Stimulated activated CD8-positive, alpha-beta memory T cell treated with anti-CD3 and anti-CD28 coated beads, Interleukin-15, amount 100 ng/mL, for 4 hours (primary cell): ENCODE measurements at regions not wholly inside any gene's neighbourhood (a gene's known extent, or its start where the extent isn't known, plus 50 kb on each side); places are given as distances from the start of the nearest gene placed in this dataset.

Source experiments
- DNase-seq, 2 donors: peaks; one replicate each; pipeline ENCODE4 v3.0.0-alpha.2; 2020; ENCODE audit warnings: low read depth in 2 of 2

DNA sequence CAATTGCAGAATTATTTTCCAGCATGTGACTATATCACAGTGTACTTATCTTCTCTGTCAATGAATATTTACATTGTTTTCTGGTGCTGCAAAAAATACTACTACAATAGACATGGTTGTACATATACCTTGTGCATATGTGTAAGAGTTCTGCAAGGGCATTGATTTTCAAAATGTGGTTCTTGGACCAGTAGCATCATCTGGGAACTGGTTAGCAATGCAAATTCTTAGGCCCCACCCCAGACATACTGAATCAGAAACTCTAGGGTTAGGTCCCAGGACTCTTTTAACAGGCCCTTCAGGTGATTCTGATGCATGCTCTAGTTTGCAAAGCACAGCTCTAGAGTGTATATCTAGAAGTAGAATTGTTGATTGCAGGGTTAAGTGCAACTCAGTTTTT lies 292.3 kb downstream of the ZNF621 start:
- no peak for DNase-seq

DNA sequence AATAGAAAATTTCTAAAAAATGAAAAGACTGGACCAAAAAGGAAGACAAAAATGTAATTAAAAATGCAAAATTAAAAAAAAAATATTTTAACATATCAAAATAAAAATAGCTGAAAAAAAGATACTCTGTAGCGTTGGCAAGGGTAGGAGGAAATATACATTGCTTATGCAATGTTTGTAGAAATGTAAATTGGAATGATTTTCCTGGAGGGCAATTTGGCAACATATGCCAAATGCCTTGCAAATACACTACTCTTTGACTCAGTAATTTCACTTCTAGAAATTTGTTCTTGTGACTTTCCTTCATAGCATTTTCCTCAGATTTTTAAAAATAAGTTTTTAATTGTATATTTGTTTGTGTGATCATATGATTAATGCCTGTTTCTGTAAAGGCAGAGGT lies 296.6 kb downstream of the ZNF621 start:
- no peak for DNase-seq

DNA sequence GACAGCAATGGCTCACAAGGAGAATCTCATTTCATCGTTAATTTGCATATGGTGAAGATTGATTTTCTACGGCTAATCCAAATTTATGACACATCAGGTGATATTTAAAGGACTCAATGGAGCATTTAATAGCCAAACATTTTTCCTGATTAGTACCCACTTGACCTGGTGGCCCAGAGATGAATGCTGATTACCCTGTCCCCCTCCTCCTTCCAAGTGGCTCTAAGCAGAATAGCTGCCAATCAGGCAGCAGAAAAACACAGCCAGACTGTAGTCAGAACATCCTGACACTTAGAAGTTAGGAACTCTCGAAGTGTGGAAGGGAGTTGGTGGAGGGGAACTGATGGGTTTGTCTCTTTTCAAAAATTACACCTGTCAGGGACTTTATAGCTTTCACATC lies 302.5 kb downstream of the ZNF621 start:
- DNase-seq = no peak

DNA sequence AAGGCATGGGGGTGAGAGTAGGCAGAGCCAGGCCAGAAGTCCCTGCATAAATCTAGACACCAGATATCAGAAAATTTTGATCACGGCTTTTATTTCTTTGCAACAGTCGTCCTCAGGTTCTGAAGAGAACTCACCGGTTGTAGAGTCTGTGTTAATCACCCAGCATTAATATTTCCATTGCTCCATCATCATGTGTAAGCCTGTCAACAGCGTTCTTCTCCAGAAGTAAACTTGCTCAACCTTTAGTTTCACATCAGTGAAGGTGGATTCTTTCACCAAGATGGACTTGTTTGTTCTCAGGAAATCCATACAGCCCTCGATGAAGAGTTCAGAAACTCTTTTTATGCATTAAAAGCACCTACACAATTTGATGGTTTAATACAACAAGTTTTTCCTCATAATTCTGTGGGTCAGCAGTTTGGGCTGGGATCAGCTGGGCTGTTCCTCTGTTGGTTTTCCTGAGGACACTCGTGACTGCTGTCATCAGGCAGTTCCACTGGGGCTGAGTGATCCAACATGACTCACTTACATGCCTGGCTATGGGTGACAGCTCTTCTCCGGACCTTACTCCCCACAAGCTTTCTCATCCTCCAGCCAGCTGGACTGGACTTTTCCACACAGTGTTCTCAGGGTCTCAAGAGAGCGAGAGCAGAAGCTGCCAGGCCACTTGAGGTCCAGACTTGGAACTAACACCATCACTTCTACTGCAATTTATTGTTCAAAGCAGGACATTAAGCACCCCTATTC lies 303.4 kb downstream of the ZNF621 start:
- DNase-seq = no peak

DNA sequence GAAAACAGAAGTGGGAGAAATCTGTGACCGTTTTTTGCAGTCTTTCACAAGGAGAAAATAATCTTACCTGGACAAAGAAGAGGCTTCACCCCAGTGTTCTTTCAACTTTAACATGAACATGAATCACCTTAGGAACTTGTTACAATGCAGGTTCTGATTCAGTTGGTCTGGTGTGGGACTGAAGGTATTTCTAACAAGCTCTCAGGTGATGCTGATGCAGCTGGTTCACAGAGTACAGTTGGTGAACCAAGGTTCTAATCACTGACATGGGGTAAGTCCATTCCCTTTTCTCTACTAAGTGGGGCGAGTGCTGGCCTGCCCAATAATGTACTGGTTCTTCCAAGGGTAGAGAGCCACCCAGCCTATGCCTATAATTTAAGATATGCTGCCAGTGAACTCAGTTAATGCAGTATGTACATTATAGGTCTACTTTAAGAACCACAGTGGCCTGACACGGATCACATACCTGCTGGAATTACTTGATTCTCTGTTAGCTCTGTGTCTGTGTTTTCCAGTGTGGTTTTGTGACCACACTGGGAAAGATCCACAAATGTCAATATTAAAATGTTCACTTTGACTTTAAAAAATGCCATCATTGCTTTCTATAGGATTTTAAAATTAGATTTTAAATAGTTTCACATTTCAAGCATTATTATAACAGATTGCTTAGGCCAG lies 304.1 kb downstream of the ZNF621 start:
- no peak for DNase-seq

GRCh38 chr3:40829876-40830275 lies 305.1 kb downstream of the ZNF621 start:
- DNase-seq = no peak

GRCh38 chr3:40837300-40837699 lies 312.5 kb downstream of the ZNF621 start:
- DNase-seq = no peak

- no peak for DNase-seq
These were observed 316.4 kb downstream of the ZNF621 start for GRCh38 chr3:40841131-40841530.

GRCh38 chr3:40841570-40842109 lies 316.9 kb downstream of the ZNF621 start:
- no peak for DNase-seq

DNA sequence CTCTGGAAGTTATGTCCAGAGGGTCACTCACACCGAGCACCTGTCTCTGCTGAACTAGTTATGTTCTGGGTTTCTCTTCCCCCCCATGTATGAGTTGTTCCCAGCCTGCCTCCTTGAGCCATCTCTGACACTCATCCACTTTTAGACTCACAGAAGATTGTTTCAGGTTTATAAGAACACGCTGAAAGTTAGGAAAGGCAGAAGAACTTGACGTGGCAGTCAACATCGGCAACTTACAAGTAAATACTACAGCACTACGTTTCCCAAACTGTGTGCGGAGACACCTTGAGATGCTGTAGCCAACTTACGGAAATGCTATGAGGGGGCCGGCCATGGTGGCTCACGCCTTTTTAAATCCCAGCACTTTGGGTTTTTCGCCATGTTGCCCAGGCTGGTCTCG lies 318.0 kb downstream of the ZNF621 start:
- no peak for DNase-seq

DNA sequence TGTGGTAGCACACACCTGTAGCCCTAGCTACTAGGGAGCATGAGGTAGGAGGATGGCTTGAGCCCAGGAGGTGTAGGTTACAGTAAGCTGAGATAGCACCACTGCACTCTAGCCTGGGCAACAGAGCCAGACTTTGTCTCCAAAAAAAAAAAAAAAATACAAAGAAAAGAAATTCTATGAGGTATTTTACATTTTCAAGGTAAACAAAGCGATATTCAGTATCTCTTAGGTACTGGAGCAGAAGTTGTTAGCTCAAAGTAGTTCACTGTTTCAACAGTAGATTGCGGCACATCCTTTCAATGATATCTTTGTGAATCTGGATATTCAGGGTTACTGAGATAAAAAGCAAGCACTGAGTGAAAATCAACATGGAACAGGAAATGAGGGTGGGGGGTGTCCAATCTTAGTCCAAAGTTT lies 318.5 kb downstream of the ZNF621 start:
- DNase-seq = no peak

GRCh38 chr3:40843851-40844548 lies 319.2 kb downstream of the ZNF621 start:
- DNase-seq = no peak

DNA sequence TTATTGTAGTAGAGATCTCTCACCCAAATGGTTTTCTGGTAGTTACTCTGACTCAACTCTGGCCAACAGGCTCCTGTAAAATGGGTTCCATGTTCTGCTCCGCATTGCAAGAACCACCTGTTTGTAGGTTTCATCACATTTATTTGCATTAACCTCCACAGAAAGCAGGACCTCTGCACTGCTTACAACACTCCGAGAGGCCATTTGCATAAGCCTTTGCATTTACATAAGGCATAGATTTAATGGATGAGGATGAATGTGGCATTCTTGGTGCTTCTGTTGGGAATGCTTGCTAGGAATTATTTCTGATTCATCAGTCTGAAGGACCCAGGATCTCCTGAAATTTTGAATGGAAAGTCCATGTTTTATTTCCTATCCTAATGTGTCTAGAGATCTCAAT lies 320.1 kb downstream of the ZNF621 start:
- no peak for DNase-seq

DNA sequence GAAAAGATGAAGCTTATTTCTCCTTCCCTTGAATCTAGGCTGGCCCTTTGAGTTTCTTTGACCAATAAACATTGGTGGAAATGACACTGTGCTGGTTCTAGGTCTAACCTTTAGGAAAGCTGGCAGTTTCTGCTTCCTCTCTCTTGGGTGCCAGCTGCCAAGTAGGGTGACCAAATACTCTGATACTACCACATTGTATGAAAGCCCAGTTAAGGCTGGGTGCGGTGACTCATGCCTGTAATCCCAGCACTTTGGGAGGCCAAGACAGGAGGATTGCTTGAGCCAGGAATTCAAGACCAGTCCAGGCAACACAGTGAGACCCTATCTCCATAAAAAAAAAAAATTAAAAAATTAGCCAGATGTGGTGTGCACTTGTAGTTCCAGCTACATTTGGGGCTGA lies 320.7 kb downstream of the ZNF621 start:
- no peak for DNase-seq

- no peak for DNase-seq
These were observed 321.2 kb downstream of the ZNF621 start for GRCh38 chr3:40845916-40846315.

- DNase-seq = no peak
These were observed 321.7 kb downstream of the ZNF621 start for GRCh38 chr3:40846451-40846850.

DNA sequence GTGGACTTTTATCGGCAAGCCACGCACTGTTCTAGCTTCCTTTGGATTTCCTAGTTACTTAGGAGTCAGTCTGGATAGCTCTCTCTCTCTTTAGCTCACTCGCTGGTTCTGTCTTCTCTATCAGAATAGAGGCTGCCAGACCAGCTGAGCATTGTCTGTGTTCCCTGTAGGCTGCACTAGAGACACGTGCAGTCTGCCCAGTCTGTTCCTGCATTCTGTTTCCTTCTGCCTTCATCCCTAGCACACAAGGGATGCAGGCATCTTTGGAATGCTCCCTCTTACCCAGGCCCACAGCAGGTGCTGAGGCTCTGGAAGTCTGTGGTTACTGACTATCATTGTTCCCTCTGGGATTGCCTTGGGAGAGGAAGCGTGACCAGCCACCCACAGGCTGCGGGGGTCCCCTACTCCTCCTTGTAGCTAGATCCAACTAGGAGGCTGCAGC lies 322.8 kb downstream of the ZNF621 start:
- no peak for DNase-seq

- DNase-seq = no peak
These were observed 323.7 kb downstream of the ZNF621 start for GRCh38 chr3:40848421-40848820.

DNA sequence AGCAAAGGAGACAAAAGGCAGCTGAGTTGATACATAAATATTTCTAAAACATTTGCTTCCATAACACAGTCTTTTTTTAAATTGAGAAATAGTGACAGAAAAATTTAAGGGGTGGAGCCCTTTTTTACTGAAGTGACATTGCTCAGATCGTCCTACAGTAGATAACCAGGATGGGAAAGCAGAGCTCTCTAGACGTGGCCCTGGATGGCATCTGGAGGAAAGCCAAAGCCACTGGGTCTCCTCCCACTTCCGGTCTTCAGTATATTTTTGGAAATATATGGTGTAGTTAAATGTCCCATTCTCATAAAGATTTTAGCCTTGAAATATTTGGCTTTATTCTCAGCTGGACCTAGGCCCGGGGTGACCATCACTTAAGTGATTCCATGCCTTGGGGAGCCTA lies 326.1 kb downstream of the ZNF621 start:
- no peak for DNase-seq

DNA sequence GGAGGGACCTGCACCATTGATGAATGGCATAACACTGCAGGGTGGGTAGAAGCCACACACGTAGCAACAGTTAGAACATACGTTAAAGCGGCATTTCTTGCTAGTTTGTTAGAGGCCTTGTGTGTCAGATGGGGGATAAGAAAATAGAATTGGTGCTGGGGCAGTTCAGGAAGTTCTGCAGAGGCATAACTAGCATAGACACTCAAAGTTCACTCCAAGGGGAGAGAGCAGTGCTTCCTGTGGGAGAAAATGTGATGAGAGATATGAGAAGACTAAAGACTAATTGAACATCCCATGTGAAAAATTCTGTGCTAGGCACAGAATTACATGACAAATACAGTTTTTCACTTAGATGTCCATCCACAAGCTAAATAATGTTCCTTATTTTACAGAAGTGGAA lies 327.1 kb downstream of the ZNF621 start:
- no peak for DNase-seq

DNA sequence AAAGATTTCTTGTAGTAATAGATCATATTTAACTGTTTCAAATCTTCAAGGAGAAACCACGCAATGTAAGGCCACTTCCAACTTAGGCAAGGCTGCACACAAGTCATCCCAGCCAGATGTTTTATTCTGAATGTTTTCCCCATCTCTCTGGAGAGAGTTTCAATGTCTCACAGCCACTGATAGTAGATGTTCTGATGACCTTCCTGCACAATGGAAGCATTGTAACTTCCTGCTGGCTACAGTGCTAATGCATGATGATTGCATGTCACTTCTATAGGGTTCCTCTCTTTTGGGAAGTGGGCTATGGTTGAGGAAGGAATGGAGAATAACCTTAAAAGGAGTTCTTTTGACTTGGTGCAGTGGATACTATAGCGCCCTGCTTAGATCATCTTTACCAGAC lies 328.0 kb downstream of the ZNF621 start:
- no peak for DNase-seq

GRCh38 chr3:40853474-40853873 lies 328.7 kb downstream of the ZNF621 start:
- no peak for DNase-seq

DNA sequence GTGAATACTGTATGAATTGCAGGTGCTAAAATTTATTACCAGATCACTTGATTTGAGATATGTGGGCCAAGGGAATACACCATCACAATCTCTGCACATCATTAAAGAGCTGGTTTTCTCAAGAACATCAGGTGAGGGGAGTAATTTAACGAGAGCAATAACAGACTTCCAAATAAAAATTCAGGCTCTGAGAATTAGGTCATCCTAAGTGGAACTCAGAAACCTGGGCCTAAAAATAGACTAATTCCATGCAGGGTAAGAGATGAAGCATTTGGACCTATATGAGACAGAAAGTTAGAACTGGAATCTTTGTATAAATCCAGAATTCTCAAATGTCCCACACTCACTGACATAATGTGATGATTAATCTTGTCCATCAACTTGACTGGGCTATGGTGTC lies 331.1 kb downstream of the ZNF621 start:
- DNase-seq = no peak
